Neural progenitor cell (in vitro differentiated cells): ENCODE measurements at regions not wholly inside any gene's neighbourhood (a gene's known extent, or its start where the extent isn't known, plus 50 kb on each side); places are given as distances from the start of the nearest gene placed in this dataset.

Experiments
- EZH2 ChIP-seq: fragments of 200-600 bp; sonication (generic); IDR thresholded peaks from 2 replicates; pipeline ENCODE4 v1.6.1; 2017; ENCODE audit warnings: antibody characterized with exemption, mild to moderate bottlenecking, moderate library complexity
- TF ChIP-seq, protein P1 (sequence below): fragments of 200-600 bp; sonication (generic); IDR thresholded peaks from 2 replicates; pipeline ENCODE4 v1.5.1; 2017; ENCODE audit warnings: antibody characterized with exemption, mild to moderate bottlenecking

DNA sequence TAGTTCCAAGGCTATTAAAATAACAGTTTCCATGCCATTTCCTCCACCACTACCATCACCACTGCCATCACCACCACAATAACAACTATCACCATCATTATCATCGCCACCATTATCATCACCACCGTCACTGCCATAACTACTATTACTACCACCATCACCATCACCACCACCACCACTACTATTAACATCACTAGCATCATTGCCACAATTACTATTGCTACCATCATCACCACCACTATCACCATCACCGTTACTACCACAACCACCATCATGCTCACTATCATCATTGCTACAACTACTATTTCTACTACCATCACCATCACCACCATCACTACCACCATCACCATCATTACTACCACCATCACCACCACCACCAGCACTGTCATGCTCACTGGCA lies 185.9 kb upstream of the MAF start:
- TF ChIP-seq, protein P1, sequence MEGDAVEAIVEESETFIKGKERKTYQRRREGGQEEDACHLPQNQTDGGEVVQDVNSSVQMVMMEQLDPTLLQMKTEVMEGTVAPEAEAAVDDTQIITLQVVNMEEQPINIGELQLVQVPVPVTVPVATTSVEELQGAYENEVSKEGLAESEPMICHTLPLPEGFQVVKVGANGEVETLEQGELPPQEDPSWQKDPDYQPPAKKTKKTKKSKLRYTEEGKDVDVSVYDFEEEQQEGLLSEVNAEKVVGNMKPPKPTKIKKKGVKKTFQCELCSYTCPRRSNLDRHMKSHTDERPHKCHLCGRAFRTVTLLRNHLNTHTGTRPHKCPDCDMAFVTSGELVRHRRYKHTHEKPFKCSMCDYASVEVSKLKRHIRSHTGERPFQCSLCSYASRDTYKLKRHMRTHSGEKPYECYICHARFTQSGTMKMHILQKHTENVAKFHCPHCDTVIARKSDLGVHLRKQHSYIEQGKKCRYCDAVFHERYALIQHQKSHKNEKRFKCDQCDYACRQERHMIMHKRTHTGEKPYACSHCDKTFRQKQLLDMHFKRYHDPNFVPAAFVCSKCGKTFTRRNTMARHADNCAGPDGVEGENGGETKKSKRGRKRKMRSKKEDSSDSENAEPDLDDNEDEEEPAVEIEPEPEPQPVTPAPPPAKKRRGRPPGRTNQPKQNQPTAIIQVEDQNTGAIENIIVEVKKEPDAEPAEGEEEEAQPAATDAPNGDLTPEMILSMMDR, result no peak
- TF ChIP-seq EZH2, result no peak
